HG02938 (cell line): ENCODE measurements at regions not wholly inside any gene's neighbourhood (a gene's known extent, or its start where the extent isn't known, plus 50 kb on each side); places are given as distances from the start of the nearest gene placed in this dataset.

Experiments used
- ATAC-seq: cut with Tn5 transposase; IDR thresholded peaks from one replicate; pipeline ENCODE4 v1.9.1; 2021; ENCODE audit warnings: mild to moderate bottlenecking, moderate library complexity; ENCODE audit not compliant: unreplicated experiment

DNA sequence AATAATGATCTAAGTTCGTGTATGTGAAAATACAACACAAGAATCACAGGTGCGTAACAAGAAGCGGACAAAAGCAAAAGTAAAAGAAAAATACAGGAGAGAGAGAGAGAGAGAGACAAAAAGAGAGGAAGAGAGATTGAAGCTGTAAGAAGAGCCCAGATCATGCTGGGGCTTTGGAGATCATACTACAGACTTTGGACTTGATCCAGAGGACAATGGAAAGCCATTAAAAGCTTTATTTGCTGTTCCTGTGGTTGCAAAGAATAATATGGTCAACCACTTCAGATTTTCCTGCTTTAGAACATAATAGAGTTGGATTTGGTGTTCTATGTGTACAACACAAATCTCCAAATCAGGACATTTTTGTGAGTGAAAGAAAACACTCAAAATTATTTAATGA is 561.4 kb downstream of the CAAP1 start:
- no peak for ATAC-seq

DNA sequence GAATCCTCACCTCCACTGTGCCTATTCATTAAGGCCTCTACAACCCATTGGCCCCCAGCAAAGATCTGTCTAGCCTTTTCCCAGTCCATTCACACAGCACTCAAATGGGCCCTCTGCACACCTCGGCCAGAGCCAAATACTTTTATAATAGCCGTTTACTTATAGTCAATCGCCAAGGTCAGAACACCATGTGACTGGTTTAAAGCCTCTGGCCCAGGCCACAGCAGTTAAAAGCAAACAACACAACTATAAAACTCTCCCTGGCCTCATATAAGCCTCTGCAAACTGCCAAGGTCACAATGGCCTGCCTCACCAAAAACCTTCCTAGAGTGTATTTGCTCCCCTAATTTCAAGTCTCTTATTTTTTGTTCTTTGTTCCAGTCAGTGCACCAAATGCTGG is 562.6 kb downstream of the CAAP1 start:
- no peak for ATAC-seq

DNA sequence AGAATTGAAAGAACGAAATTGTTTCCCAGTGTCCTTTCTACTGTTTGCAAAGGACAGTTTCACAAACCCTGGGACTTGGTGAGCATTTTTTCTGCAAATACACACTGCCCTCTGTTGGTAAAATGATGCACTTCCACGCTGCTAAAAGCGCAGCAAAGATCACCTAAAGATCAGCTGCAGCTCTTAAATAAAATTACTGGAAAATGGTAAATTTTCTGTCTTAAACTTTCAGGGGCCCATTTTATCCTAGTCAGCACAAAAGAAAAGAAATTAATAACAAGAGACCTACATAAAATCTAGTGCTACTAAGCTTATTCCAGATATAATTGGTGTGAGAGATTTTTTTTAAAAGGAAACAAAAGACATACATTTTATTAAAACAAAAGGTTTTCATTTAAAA is 566.0 kb downstream of the CAAP1 start:
- no peak for ATAC-seq

DNA sequence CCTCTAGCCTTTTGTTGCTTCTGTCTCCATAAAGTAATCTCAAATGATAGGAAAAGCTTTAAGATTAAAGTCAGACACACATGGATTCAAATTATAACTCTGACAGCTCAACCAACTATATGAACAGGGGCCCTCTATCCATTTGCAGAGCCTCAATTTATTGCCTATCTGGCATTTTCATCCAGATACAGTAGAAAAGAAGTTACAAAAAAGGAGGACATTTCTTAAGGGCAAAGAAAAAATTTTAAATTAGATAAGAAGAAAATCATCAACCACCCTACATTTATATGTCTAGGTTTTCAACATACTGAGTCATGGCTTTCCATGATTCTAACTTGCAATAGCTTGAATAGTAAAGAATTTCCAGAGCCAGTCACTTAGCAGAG is 567.2 kb downstream of the CAAP1 start:
- ATAC-seq, result no peak

DNA sequence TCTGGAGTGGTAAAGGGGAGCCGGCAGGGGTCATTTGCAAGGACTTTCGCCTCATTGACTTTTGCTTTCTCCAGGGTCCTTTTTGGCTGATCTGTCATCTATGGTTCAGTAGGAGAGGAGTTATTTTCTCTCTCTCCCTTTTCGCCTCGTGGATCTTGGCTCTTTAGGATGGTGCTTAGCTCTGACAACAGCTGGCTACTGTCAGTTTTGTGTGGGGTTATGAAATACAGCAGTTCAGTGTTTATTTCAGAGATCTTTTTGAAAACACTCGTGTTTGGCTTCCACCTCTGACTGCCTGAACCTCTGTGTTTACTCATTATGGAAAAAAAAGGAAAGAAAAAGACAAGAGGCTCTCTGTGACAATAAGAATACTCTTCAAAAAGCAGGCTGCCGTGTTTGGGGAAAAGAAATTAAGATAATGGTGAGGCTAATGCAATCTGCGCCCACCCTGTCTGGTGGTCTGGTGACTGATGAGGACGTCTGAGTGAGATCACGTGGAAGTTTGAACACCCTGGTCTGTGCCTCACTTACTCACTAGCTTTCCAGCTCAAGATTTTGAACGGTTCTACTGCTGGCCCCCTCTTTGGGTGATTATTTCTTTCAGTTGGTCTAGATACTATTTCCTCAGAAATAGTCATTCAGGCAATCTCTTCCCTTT is 567.7 kb downstream of the CAAP1 start:
- no peak for ATAC-seq

DNA sequence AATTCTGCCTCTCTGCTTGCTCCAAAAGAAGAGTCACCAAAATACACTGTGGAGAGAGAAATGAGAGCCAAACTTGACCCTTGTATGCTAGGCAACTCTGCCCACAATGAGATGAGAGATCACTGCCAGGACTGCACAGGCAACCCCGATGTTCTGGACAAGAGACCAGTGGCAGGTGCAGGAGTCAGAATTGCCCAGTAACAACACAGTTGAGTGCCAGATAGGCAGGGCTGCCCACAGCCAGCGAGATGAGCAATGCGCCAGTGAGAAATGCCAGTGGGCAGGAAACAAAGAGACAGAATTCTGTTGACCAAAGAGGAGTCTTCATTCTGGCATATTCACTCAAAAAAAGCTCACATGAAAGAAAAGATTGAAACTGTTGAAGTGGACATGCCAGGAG is 570.7 kb downstream of the CAAP1 start:
- ATAC-seq, result no peak

DNA sequence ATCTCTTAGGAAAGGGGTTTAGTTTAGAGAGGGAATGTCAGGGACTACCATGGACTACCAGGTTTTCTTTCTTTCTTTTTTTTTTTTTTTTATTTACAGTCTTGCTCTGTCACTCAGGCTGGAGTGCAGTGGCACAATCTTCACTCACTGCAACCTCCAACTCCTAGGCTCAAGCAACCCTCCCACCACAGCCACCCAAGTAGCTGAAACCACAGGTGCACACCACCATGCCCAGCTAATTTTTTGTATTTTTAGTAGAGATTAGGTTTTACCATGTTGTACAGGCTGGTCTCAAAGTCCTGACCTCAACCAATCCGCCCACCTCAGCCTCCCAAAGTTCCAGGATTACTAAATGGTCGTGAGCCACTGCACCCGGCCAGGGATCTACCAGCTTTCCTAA is 572.7 kb downstream of the CAAP1 start:
- ATAC-seq, result no peak

DNA sequence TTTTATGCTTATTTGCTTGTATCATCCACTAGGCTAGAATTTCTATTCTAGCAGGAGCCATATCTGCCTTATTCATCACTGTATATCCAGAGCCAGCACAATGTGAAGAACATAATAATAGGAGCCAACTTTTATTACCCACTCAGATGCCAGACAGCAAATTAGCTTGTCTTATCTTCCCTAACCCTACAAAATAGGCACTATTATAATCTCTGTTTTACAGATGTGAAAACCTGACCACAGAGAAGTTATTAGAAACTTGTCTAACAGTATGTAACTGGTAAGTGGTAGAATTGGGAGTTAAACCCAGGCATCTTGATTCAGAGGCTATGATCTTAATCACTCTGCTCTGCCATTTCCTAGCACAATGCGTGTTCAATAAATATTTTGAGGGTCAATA is 579.5 kb downstream of the CAAP1 start:
- no peak for ATAC-seq

DNA sequence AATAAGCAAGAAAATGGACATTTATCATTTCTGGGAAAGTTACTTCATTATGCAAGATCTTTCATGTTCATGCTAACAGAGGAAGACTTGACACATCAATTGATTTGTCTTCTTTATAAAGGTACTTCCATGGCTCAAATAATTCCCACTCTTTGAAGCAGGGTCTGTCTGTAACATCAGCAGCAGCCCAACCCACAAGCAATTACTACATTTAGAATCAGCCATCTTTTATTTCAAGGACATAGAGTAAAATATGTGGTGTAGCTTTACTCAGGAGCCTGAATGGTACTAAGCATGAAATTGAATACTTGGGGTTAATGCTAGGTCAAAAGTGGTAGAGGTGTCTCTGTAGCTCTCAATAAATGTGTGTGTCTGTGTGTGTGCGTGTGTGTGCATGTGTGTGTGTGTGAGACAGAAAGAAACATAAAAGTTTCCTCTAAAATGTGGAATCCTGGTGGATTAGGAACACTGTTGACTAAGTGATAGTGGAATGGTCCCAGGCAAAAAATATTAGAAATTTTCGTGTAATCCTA is 581.1 kb downstream of the CAAP1 start:
- no peak for ATAC-seq

DNA sequence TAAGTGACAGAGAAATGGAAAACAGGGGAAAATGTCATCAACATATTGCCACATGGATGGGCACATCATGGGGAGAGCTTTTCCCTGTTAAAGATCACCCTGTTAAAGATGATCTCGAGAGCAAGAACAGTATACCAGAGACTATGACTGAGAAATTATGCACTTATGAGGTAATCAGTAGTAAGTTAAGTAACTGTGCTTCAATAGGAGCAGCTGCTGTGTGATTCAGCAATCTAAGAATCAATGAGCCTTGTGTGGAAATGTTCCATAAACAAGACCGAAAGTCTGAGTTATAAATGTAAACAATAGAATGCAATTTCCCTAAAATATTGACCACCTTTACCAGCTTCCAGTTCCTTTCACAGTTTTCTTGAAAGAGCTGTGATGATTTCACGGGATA is 582.3 kb downstream of the CAAP1 start:
- no peak for ATAC-seq

DNA sequence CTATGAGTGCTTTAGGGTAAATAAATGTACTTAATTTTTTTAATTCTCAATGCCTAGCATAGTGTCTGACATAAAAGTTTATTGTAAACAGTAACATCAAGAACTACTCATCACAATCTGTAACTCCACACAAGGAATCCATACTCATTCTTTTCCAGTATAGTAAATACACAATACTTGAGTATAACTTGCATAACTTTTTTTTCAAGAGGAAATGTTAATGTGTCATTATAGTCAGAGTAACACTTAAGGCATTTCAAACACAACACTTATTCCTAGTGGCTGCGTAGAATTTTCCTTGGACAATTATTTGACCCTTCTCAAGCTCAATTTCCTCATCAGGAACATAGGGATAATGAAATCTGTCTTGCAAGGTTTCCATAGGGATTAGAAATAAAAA is 584.3 kb downstream of the CAAP1 start:
- no peak for ATAC-seq

DNA sequence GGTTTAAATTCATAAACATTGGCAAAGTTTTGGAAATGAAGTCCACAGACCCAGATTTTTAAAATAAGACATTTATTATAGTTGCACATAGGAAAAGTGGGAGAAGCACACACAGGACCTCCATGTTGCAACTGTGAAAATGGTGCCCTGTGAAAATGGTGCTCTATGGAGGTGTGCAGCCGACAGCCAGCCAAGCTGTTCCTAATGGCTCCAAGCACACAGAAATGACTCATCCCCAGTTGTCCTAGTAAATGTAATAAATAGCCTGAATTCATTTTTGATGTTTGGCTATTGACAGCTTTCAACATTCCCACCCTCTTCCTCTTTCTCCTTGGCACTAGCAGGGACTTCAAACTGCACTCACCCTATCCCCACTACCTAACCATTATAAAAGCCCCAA is 590.9 kb downstream of the CAAP1 start:
- no peak for ATAC-seq

DNA sequence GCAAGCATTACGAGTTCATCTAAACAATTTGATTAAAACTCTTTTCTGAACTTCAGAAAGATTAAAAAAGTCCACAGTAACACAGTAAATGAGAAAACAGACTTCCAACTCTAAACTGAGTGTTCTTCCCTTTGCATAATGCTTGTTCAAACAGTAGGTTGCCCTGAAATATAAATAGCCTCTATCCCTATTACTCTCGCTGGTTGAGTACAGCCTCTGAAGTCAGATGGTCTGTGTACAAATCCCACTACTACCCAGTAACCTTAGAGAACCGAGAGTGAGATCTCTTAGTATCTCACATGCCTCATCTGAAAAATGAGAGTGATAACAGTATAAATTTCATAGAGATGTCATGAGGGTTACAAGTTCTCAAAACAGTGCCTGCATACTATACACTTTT is 591.6 kb downstream of the CAAP1 start:
- no peak for ATAC-seq

DNA sequence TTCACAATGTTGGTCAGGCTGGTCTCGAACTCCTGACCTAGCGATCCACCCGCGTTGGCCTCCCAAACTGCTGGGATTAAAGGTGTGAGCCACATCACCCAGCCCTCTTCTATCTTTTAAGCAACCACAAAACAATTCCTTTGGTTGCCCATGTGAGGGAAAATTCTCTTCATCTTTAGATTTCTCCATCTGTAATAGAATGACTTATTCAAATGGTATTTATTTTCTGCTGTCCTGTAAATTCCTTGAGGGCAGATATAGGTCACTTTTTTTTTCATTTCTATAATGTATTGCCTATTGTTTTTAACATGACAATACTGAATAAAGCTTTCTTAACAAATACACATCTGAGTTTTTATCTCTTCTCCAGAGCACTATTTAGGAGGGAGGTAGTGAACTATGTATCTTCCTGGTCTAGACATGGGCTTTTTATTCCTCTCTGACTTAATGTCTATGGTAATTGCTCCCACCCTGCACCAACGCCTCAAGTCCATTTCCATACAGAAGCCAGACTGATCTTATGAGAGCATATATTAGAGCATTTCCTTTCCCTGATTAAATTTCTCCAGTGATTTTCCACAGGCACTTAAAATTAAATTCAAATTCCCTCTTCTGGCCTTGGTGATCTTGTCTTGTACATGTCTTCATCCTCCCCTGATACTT is 595.6 kb downstream of the CAAP1 start:
- ATAC-seq, result no peak

DNA sequence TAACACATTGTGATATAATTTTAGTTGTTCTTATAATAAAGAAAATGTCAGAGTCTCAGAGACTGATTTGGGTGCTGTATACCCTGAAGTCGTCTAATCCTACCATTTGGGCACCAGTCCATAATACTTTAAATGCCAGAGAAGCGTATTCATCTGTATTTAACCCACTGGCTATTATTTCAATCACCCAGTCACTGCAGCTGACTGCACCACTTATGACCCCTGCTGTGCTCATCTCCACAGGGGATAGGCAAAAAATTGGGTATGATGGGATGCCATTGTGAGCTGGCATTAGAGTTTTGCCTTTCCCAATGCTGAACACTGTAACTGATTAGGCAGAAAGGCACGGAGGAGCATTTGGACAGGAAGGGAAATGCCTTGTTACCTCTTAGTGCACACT is 599.7 kb downstream of the CAAP1 start:
- no peak for ATAC-seq

DNA sequence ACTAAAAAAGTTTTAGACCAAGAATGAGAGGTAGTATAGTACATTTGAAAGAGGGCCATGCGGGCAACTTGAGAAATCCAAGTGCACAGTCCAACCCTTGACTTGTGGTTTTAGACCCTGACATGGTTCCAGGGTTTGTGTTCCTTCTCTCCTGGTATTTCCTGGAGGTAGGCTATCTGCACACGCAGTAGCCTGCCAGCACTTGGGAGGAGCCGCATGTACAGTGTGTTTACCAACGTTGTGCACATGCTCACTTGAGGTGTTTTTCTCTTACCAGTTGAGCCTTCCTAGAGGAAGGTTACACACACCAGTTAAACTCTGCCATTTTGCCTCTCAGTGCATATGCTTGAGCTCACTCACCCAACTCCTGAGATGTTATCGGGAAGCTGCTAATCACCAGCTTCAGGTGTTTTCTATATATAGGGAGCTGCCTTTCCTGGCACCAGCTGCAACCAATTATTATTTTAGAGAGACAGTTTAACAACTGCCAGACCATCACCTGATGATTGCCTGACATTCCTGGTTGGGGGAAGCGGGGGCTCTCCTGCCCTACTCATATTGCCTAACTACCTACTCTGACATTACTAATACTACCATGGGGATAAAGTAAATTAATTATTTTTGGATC is 593.4 kb upstream of the TUSC1 start:
- ATAC-seq, result no peak

DNA sequence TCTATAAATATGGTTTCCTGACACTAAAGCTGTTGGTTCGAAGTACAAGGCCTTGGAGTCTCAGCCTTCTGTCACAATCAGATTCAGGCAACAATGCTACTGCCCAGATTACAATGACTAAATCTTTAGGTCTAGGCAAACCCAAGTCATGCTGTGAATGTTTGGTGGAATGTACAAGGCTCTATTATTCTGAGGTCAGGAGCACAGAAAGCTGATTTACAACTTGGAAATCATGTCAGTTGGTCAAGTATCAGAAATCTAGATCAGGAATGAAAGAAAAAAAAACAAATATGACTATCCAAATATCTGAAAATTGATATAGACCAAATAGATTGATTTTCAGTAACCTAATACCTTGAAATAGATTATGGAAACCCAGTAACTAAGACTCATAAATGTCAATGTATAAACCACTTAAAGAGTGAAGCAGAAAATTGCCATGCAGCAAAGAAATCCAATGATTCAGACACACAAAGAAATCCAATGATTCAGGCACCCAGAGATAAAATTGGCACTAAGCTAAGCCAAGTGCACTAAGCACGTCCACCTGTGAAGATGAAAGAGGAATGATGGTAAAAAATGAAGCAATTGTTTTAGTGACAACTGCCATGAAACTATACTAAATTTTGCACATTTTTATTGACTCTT is 588.0 kb upstream of the TUSC1 start:
- ATAC-seq, result no peak

DNA sequence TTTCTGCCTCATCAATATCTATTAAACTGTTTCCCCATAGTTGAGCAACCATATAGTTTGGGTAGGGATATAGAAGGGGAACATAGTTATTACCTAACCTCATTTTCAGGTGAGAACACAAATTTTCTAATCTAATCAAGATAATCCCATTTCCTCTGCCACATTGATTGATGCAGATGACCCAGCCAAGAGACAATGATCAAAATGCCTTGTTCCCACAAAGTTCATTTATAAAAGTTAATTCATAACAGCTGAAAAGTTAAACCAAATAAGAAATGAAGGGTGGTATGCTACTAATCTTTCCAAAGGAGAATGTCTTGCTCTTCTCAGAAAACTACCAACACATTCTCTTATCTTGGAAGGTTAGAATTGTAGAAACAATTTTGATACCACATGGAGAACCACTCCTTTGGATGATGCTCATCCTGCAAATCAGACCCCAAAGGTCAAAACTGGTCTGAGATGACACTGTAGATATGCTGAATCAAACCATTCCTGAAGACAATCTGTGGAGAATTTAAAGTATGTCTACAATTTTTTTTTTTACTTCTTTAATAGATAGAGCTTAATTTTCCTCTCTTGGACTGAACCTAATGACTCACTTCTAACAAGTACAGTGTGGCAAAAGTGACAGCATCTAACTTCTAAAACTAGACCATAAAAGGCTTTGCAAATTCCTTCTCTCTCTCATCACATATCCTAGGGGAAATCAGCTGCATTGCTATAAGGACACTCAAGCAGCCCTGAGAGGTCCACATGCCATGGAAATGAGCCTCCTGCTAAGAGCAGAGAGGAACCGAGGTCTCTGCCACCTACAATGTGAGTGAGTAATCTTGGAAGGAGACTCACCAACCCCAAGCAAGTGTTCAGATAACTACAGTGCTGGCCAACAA is 586.7 kb upstream of the TUSC1 start:
- no peak for ATAC-seq

DNA sequence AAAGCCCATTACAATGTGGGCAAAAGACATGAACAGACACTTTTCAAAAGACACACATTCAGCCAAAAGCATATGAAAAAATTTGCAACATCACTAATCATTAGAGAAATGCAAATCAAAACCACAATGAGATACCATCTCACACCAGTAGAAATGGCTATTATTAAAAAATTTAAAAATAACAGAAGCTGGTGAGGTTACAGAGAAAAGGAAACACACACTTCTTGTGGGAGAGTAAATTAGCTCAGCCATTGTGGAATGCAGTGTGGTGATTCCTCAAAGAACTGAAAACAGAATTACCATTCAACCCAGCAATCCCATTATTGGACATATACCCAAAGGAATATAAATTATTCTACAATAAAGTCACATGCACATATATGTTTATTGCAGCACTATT is 585.2 kb upstream of the TUSC1 start:
- no peak for ATAC-seq

DNA sequence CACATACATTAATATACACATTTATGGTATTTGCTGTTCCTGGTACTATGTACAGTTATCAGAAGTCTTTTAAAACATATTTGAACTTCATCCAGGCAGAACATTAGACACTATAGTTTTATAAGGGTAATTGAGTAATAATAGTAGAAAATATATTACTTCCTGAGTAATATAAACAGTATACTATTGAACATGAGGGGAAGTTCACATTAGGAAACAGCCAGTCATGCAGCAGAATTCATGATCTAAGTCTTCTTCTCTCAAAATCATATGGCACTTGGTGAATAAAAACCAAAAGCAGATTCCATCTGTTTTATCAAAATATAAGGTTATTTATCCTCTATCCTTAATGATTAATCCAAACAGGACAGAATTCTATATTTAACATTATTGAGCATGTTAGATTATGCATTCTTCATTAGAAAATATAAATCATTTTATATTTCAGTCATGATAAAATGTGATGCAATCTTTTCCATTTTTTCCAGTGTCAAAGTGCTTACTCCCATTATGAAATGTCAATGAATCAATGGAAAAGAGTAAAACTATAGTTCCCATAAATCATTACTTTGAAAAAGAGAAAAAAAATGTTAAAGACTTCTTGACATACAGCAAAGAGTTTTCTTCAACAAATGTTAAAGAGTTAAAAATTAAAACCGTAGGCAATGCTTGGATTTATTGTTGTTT is 584.3 kb upstream of the TUSC1 start:
- ATAC-seq, result no peak
